Endodermal cell (in vitro differentiated cells): ENCODE measurements at regions not wholly inside any gene's neighbourhood (a gene's known extent, or its start where the extent isn't known, plus 50 kb on each side); places are given as distances from the start of the nearest gene placed in this dataset.

ENCODE experiments used
- DNase-seq: peaks from one replicate; pipeline ENCODE4 v3.0.0-alpha.2; 2017
- H3K27ac ChIP-seq: 2 replicates; pipeline ENCODE4 v1.5.1; 2013; ENCODE audit warnings: mild to moderate bottlenecking, low read depth, low read length, moderate library complexity
- H3K27me3 ChIP-seq: 2 replicates; pipeline ENCODE4 v1.6.1; 2013; ENCODE audit warnings: mild to moderate bottlenecking, low read length, moderate library complexity; ENCODE audit not compliant: insufficient read depth, control insufficient read depth, poor library complexity, severe bottlenecking
- H3K36me3 ChIP-seq: 2 replicates; pipeline ENCODE4 v1.7.0; 2013; ENCODE audit warnings: mild to moderate bottlenecking, low read length, moderate library complexity; ENCODE audit not compliant: control insufficient read depth, insufficient read depth
- H3K4me1 ChIP-seq: one replicate; pipeline ENCODE4 v1.7.0; 2013; ENCODE audit warnings: low read length; ENCODE audit not compliant: control insufficient read depth, insufficient read depth
- H3K4me3 ChIP-seq: 2 replicates; pipeline ENCODE4 v1.5.1; 2013; ENCODE audit warnings: mild to moderate bottlenecking, low read length, moderate library complexity
- H3K9ac ChIP-seq: 2 replicates; pipeline ENCODE4 v1.6.1; 2013; ENCODE audit warnings: mild to moderate bottlenecking, low read length, moderate library complexity; ENCODE audit not compliant: poor library complexity, severe bottlenecking; ENCODE audit errors: extremely low read depth
- H3K9me3 ChIP-seq: 2 replicates; pipeline ENCODE4 v1.6.1; 2013; ENCODE audit warnings: mild to moderate bottlenecking, low read length, moderate library complexity; ENCODE audit not compliant: control insufficient read depth
- H3K27ac Mint-ChIP-seq: 2 replicates; pipeline ENCODE4 v1.8.0; 2020; ENCODE audit warnings: mixed read lengths
- H3K27me3 Mint-ChIP-seq: 2 replicates; pipeline ENCODE4 v1.8.0; 2021; ENCODE audit warnings: mild to moderate bottlenecking, mixed read lengths; ENCODE audit not compliant: insufficient read depth
- H3K36me3 Mint-ChIP-seq: 2 replicates; pipeline ENCODE4 v1.8.0; 2020; ENCODE audit warnings: low read depth, mixed read lengths
- H3K4me1 Mint-ChIP-seq: 2 replicates; pipeline ENCODE4 v1.8.0; 2020; ENCODE audit warnings: mixed read lengths
- H3K4me3 Mint-ChIP-seq: 2 replicates; pipeline ENCODE4 v1.8.0; 2020; ENCODE audit warnings: mild to moderate bottlenecking, moderate library complexity, mixed read lengths
- H3K9me3 Mint-ChIP-seq: 2 replicates; pipeline ENCODE4 v1.8.0; 2020; ENCODE audit warnings: mild to moderate bottlenecking, mixed read lengths
- CTCF ChIP-seq: fragments of 200-600 bp; sonication (generic); conservative IDR thresholded peaks from 2 replicates; pipeline ENCODE4 v1.5.0; 2021; ENCODE audit warnings: antibody characterized with exemption, mild to moderate bottlenecking
- WGBS, 2 experiments: methylation state at CpG; one replicate each; pipeline versions ENCODE4 v1.1.5 to v1.1.7; 2013; ENCODE audit warnings: missing lambda C conversion rate in 2 of 2, mixed read lengths in 1 of 2; ENCODE audit not compliant: insufficient coverage in 1 of 2, insufficient read length in 1 of 2; 5-methylcytosine and 5-hydroxymethylcytosine counted together

- Mint-ChIP-seq H3K9me3 (peaks cover 5% of the 10 kb centered on the region), H3K27ac (no peak overlapping the region), H3K27me3 (peaks cover 12% of the 10 kb centered on the region), H3K4me3 (no peak overlapping the region), H3K4me1 (no peaks in the 10 kb centered on the region), H3K36me3 (no peaks in the 10 kb centered on the region)
- TF ChIP-seq CTCF, result no peak
- no peak overlapping the region for H3K27ac ChIP-seq
- H3K4me3 ChIP-seq, result no peak overlapping the region
- no peaks in the 10 kb centered on the region for H3K4me1 ChIP-seq
- H3K27me3 ChIP-seq, result peaks cover 15% of the 10 kb centered on the region
- DNase-seq, result no peak
- H3K36me3 ChIP-seq, result no peaks in the 10 kb centered on the region
- no peaks in the 10 kb centered on the region for H3K9me3 ChIP-seq
- H3K9ac ChIP-seq, result no peak overlapping the region
Measured at GRCh38 chr14:34195964-34196363, 245.1 kb upstream of the EGLN3 start.

- Mint-ChIP-seq H3K36me3 (no peaks in the 10 kb centered on the region), H3K9me3 (peaks cover 5% of the 10 kb centered on the region), H3K27me3 (no peaks in the 10 kb centered on the region), H3K27ac (no peak overlapping the region), H3K4me3 (no peak overlapping the region), H3K4me1 (no peaks in the 10 kb centered on the region)
- Histone ChIP-seq H3K9me3 (no peaks in the 10 kb centered on the region), H3K4me3 (no peak overlapping the region), H3K27me3 (no peaks in the 10 kb centered on the region), H3K36me3 (no peaks in the 10 kb centered on the region), H3K4me1 (no peaks in the 10 kb centered on the region), H3K27ac (no peak overlapping the region), H3K9ac (no peak overlapping the region)
- TF ChIP-seq CTCF, result no peak
- 86 to 88% methylated on average over 4 of the region's 4 CpGs for WGBS, 2 experiments
- DNase-seq, result no peak
Measured at GRCh38 chr14:34190717-34191116, 239.8 kb upstream of the EGLN3 start.

- Mint-ChIP-seq H3K36me3 (no peaks in the 10 kb centered on the region), H3K4me1 (no peaks in the 10 kb centered on the region), H3K27me3 (no peaks in the 10 kb centered on the region), H3K9me3 (peaks cover 5% of the 10 kb centered on the region), H3K4me3 (no peak overlapping the region), H3K27ac (no peak overlapping the region)
- no peak for TF ChIP-seq CTCF
- no peaks in the 10 kb centered on the region for H3K27me3 ChIP-seq
- no peak overlapping the region for H3K9ac ChIP-seq
- H3K27ac ChIP-seq, result no peak overlapping the region
- WGBS, 2 experiments, result 95 to 97% methylated on average over 3 of the region's 3 CpGs
- H3K36me3 ChIP-seq, result no peaks in the 10 kb centered on the region
- no peaks in the 10 kb centered on the region for H3K9me3 ChIP-seq
- H3K4me1 ChIP-seq, result no peaks in the 10 kb centered on the region
- no peak overlapping the region for H3K4me3 ChIP-seq
- no peak for DNase-seq
Measured at GRCh38 chr14:34189866-34190265, 239.0 kb upstream of the EGLN3 start.
